SKM-1 (cell line): ENCODE measurements at regions not wholly inside any gene's neighbourhood (a gene's known extent, or its start where the extent isn't known, plus 50 kb on each side); places are given as distances from the start of the nearest gene placed in this dataset.

Experiments
- DNase-seq: peaks from one replicate; lab custom pipeline; 2025; ENCODE audit not compliant: unreplicated experiment; lab: John Stamatoyannopoulos, UW

DNA sequence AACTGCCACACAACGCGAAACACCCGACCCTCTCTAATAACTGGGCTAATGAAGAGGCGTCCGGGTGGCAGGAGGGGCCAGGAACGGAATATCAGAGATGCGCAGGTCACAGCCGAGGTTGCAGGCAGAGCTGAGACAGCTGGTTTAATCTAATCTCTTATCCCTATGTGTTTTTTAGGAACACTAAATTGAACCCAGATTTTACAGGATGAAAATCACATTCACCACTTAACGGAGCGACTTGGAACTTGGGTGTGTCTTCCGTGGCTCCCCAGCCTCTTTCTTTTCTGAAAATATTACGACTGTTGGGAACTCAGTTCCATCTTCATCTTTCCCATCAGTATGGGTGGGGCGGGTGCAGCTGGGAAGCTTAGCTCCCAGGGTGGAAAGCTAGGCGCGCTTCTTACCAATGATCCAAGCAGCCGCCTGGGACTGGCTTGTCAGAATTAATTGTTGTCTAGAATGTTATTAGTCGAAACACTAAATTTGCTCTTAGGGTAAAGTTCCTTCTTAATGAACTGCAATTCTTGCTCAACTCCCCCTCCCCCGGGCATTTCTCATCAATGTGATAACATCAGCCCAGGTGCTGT, 92.5 kb downstream of the IRX2 start:
- DNase-seq = no peak

DNA sequence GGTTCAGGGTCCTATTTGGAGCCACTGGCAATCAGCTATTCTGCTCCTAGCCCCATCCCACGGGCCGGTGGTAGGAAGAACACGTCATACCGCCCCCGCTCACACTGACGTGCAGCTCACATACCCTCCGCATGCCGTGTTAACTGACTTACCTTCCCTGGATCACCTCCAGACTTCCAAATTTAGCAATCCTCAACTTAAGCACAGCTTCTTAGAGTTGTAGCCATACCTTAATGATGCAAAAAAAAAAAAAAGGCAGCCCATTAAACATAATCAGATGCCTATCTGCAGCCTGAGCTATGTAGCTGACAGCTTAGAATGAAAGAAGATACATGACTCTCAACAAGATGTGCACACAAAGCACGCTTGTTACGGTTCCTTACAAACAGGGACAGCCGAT, 93.0 kb downstream of the IRX2 start:
- no peak for DNase-seq

DNA sequence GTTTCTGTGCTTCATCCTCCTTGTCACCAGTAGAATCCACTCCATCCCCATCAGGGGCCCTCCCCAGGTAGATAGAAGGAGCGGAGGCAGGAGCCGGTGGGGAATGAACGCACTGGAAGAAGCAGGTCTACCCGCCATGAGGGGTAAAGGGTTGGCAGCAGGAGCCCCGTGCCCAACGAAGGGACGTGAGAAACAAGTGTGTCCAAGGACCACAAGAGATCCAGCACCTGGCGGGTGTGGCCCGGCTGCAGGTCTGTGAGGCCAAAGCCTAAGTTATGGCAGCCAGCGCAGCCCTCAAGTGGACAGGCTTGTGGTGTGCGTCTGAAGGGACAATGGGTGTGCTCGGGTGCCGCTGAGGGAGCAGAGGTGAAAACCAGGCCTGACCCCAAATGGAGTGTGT, 94.3 kb downstream of the IRX2 start:
- no peak for DNase-seq

DNA sequence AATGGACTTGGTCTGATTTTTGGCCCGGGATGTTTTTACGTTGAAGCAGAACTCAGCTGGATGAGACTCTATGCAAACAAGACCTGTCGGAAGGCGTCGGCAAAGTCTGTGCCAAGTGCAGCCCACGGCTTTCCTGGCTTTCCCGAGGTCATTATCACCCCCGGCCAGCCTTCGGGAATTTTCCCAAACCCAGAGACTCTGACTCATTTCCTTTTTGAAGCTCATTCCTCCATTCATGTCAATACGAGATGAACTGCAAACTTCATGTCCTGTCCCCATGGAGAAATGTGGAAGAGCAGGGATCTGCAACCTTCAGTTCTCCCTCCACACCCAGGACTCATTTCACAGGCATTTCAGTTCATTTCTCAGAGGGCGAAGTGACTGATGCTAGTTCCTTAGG, 95.3 kb downstream of the IRX2 start:
- DNase-seq = no peak

DNA sequence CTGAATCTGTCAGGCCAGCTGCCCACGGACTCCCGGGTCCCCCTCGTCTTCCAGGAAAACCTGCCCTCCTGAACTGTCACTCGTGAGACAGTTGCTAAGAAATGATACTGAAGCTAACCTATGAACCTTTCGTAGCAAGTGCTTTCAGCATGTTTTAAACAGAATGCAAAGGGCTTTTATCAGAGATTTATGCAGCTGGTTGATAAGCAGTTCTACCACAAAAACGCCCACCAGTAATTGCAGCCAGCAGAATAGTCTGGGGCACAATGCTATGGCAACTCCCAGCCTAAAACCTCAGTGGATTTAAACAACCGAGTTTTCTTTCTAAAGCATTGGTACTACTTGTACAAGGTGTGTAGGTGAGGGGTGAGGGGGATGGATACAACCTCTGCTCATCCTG, 97.5 kb downstream of the IRX2 start:
- no peak for DNase-seq

DNA sequence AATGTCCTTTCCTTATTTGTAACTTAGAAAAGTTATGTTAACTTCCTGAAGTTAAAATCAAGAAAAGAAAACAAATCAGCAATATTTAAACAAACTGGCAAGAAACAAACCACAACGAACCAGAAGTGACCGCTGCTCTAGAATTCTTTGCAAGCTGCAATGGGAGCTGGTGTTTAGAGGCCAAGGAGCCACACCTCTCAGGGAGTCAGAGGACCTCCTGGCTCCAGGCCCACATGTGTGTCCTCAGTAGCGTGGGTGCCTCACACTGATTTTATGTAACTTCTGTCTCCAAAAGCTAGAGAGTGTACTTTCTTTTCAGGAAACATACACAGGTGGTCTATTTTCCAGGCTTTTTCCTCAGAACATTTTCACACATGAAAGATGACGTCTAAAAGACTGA, 100.4 kb downstream of the IRX2 start:
- no peak for DNase-seq

DNA sequence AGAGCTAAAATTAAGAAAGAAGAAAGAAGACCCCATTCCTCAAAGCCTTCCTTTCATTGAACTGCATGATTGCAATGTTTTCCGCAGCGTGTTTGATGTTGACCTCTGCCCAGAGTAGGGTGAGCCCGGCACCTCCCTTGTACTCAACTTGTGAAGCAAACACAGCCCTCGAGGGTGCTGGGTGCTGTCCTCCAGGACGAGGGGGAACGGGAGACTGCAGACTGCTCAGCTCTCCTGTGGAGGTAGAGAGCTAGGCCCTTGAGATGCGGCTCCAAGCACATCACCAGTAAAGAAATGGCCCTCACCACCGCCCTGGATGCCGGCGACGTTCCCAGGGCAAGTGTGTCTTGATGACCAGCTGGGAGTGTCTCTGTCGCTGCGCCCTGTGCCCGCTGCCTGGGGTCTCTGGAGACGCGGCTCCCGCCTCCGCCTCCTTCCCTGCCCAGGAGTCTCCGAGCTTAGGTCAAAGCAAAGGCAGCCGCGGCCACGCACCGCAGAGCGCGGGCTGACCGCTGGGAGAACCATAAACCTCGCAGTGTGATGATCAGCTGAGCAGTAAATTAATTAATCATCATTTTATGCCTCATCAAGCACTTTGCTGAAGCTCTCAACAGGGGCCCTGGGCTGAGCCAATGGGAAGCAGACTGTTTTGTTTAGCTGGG, 108.7 kb downstream of the IRX2 start:
- no peak for DNase-seq

DNA sequence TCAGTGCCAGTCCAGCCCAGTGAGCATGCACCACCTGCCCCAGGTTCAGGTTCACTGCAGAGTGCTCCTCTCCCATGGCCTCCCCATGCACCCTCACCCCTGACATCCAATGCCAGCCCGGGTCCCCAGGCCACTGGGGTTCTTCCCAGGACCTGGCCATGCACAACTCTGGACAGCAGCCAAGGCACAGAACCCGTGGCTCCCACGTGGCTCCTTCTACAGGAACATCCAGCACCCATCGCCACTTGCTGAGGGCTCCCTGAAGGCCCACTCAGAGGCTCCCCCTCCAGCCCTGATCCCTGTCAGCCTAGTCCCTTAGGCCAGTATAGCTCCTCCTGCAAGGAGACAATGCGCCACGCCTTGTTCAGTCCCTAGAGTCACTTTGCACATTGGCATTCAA, 110.8 kb downstream of the IRX2 start:
- no peak for DNase-seq

DNA sequence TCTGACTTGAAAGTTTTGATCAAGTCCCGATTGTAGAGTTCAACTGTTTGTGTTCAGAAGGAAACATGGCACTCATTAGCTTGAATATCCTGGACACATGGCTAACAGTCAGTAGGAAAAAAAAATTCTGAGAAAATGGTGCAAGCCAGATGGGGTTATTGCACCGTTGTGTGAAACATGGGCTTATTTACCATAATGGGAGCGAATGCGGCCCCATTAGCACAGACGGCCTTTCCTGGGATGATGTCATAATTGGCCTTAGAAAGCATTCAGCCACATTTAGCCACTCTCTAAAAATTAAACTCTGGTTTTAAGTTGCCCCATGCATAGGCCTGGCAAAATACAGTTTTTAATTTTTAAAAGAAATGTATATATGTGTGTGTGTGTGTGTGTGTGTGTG, 112.1 kb downstream of the IRX2 start:
- DNase-seq = no peak

DNA sequence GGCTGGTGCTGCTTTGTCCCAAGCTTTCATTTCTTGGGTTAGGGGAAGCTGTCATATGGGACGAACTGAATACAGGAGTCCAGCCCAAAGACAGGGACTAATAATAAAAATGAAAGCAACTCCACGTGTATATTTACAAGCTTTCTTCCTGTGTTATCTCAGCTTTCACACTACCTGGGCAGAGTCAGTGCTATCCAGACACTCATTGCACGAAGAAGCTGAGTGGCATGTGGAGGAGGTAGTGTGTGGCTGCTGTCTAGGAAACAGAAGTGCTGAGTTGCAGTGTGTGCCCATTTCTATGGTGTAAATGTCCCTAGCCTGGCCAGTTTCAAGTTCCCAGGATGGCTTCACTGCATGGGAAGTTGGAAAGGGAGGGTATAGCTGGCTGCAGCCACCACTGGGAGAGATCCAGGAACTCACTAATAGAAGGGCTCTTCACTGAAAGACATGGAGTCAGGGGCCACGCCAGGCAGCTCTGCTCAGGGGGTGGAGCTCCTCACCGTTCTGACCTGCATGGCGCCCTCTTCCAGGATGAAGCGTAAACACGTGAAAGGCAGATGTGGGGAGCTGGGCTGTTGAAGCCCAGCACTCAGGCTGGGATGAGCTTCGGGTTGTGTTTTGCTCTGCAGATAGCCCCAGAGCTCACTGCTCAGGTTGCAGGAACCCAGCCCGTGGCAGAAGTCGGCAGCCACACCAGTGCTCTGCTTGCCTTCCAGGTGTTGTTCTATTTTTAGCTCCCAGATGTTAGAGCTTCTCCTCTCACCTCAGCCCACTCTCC, 116.9 kb downstream of the IRX2 start:
- DNase-seq = no peak

DNA sequence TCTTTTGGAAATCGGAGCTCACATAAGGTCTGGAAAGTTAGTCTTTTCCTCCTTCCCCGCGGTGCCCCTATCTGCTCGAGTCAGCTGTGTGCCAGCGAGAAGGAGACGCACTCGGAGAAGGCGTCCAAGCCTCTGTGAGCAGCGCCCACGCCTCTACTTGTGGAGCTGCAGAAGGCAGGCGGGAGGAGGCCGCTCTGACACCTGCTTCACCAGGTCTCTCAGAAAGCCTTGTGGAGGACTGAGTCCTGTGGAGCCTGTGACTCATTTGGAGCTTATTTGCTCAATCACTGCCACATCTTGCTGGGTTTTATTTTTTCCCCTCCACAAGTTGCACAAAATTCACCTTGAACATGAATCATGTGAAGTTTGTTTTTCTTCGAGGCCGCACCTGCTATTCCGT, 117.5 kb downstream of the IRX2 start:
- no peak for DNase-seq

DNA sequence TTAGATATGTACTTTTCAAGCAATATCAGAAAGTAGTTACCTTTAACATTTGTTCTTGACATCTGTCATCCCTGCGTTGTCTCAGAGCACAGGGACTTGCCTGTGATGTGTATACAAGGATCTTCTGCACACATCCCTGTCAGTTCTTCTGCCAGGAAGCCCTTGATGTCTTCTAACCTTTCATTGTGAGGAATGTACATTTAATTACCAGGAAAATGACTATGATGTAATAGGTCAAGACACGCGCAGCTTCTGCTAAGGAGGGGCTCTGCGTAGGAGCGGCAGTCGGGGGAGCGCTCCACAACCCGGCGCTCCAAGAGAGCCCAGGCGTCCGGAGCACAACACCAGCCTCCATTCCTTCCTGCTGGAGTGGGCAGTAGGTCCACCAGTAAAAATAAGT, 119.7 kb downstream of the IRX2 start:
- DNase-seq = no peak

DNA sequence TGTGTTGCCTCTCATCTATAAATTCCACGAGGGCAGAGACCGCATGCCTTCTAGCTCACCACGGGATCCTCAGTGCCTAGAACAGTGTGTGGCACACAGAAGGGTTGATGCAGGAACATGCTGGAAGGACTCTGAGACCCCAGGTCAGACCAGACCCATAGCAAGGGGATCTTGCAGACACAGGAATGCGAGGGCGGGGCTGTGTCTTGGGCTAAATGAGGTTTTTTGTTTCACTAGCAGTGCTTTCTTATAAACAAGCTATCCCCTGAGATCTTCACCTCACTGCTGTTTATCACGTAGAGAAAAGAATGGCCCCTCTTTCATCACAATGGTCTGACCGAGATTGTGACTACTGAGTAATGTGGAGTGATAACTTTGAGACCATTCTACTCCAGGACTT, 122.4 kb downstream of the IRX2 start:
- no peak for DNase-seq

DNA sequence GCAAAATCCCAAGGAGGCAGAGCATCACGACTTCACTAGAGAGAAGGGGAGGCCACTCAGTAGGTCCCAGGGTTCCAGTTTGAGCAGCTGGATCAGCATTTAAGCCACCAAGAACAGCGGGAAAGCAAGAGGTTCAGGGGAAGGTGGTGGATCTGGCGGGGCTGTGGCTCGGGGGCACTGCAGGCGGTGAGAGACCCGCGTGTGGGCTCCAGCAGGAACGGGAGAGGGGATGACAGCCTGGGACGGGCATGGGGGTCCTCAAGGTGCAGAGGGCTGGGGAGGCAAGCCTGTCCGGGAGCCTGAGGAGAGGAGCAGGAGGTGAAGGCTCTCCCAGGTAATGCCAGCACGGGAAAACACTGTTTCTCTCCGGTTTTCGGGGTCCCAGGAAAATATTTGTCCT, 123.6 kb downstream of the IRX2 start:
- no peak for DNase-seq

DNA sequence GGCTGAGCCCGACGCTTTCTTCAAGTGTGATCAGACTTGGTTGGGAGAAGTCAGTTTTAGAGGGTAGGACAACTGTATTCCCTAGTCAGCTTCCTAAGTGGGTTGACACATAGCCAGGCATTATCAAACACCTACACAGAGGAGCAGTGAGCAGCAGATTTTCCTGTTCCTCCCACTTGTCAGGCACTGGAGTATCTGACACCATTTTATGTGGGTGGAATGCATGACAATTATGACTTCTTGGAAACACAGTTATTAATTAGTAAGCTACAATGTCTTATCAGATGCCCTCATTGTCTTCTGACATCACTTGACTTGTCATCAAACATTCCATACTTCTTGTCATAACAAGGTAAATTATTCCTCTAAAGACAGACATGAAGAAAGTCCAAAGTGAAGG, 124.9 kb downstream of the IRX2 start:
- DNase-seq = no peak

DNA sequence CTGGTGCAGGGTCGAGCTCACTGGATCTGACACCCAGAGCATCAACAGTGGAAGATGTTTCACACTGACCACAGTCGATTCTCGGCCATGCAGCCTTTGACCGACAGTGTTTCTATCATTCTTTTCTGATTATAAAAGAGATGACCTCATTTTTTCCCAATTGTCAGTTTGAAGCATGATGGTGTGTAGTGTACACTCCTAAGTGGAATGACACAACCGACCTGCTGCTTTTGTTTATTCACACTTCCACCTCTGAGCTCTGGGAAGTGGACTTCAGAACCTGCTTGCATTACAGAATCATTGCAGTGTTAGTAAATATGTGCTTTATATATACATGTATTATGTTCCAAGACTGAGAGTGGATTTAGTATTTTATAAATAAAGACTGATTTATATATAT, 128.6 kb downstream of the IRX2 start:
- no peak for DNase-seq

DNA sequence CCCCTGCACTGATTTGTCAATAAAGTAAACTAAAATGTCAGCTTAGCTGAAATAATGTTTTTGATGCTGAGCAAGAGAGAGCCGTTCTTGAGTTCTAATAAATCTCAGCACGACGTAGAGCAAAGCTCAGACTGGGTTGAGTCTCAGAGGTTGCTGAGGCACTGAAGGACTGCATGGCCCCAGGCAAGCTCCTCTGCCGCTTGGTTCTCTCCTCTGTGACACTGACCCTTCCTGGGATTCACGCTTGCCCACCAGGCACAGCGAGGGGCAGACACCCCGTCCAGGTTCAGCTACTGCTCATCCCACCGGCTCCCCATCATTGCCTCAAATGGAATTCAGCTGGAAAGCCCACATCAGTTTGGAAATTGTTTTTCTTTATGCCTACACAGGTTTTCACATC, 129.8 kb downstream of the IRX2 start:
- no peak for DNase-seq

DNA sequence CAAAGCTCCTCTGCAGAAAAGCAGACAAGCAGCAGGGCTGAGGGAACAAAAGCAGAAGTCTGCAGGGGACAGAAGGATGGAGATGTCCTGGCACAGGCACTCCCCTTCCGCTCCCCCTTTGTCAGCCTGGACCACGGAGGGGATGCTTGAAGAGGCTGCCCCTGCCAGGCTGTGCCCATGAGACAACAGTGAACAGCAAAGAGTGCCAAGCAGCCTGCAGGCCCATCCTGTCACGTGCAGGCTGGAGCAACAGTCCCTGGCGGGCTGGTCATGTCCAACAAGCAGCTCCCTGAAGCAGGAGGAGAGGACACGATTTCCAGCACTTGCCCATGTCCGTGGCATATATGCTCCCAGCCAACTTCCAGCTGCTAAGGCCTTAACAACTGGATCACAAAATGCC, 132.3 kb downstream of the IRX2 start:
- DNase-seq = no peak

DNA sequence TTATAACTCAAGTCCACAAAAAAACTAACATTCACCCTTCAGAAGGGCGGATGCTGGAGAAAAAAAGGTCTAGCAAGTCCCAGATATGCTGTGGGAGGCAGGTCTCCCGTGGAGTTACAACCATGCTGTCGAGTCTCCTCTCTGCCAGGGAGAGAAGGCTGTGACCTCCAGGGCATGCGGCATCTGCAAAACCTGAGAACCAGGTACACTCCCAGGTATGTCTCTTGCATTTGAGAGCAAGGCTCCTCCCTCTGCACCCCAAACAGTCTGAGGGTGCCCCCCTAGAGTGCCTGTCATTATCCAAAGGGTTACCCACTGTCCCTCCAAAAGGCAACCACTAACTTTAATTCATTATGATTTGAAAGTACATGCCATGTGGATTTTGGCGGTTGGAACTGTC, 134.0 kb downstream of the IRX2 start:
- DNase-seq = no peak

DNA sequence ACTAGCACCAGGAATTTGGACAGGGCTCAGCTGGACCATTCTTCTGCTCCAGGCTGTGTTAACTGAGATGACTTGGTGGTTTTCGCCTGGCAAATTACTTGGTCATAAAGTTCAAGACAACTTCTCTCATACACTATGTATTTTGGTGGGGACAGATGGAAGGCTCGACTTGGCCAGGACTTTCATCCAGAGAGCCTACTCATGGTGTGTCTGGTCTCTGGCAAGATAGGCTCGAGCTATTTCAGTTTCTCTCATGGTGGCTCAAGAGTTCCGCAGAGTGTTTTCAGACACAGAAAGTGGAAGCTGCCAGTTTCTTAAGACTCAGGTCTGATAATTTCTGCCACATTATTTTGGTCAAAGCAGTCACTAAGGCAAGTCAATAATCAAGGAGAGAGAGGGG, 135.6 kb downstream of the IRX2 start:
- DNase-seq = no peak

DNA sequence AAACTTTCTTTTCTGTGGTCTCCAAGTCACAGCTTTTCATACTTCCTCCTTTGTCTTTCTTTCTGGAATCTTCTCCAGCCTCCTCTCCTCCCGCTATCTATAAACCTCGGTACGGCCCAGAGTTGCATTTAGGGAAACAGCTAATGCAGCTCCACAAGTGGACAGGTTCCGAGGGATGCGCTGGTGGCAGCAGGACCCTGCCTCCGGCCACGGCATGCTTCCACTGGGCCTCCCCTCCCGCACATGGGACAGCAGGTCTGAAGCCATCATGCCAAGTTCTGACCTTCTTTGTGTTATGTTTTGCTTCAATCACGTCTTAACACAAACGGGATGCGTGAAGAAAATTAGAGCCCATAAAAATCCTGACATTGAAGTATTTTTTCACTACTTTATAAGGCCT, 136.9 kb downstream of the IRX2 start:
- no peak for DNase-seq

DNA sequence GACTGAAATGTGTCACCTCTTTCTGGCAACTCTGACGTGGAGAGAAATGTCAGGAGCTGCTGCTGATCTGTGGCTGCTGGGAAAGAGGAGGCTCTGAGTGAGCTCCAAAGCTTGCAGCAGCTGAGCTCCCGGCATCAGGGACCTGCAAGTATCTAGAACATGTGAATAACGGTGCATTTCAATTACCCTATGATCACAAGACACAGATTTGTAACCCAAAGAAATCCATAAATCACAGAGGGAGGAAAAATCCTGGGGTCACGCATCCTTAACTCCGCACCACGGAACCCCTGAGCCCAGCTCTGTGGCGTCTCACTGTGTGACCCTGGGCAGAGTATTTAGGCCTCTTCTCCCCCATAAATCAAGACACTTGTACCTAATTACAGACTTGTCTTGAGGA, 139.8 kb downstream of the IRX2 start:
- no peak for DNase-seq

DNA sequence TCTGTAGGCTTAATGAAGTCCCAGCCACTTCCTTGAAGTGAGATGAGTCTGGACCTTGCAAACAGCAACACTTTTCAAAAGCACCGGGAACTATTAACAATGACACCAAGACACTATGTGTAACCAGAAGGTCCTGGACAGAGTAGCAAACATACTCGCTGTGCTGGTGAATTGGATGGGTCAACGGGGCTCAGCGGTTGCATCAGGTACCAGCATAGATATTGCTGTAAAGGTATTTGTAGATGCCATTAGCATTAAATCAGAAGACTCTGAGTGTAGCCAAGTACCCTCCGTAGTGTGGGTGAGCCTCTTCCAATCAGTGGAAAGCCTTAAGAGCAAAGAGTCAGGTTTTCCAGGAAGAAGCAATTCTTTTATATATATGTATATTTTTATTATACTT, 140.5 kb downstream of the IRX2 start:
- no peak for DNase-seq
